ENCODE measurements at regions not wholly inside any gene's neighbourhood (a gene's known extent, or its start where the extent isn't known, plus 50 kb on each side); places are given as distances from the start of the nearest gene placed in this dataset.

- TF ChIP-seq CTCF (conservative IDR thresholded peaks at IDR 0.05; ENCODE audit: low read depth, low read length) (no peak), RFX5 (IDR thresholded peaks at IDR 0.05; ENCODE audit: low read depth, low read length) (no peak), POLR2A (IDR thresholded peaks at IDR 0.05; ENCODE audit: low read depth, low read length) (no peak), NFE2L2 (IDR thresholded peaks at IDR 0.05; ENCODE audit: low read depth, low read length) (no peak), RAD21 (IDR thresholded peaks at IDR 0.05; ENCODE audit: low read length) (no peak), MXI1 (IDR thresholded peaks at IDR 0.05; ENCODE audit: borderline replicate concordance, low read depth, low read length) (no peak), ELK1 (IDR thresholded peaks at IDR 0.05; ENCODE audit: borderline replicate concordance, low read depth, low read length) (no peak), SMC3 (IDR thresholded peaks at IDR 0.05; ENCODE audit: low read depth, low read length) (no peak), MAFK (IDR thresholded peaks at IDR 0.05; ENCODE audit: low read depth, low read length) (no peak), BHLHE40 (IDR thresholded peaks at IDR 0.05; ENCODE audit: low read depth, low read length) (no peak), RCOR1 (IDR thresholded peaks at IDR 0.05; ENCODE audit: insufficient replicate concordance, low read length) (no peak), CHD1 (IDR thresholded peaks at IDR 0.05; ENCODE audit: low read depth, low read length) (no peak), MAZ (IDR thresholded peaks at IDR 0.05; ENCODE audit: borderline replicate concordance, low read depth, low read length) (no peak)
Measured at GRCh38 chr7:153398789-153399553, 639.4 kb downstream of the ACTR3B start.
